GM13977 (cell line): ENCODE measurements at regions not wholly inside any gene's neighbourhood (a gene's known extent, or its start where the extent isn't known, plus 50 kb on each side); places are given as distances from the start of the nearest gene placed in this dataset.

Experiments
- DNase-seq: peaks from one replicate; pipeline ENCODE4 v3.0.0; 2012; ENCODE audit warnings: low spot score
- in situ Hi-C: fragments of 300-500 bp; cut with MboI; formaldehyde crosslinking; loops from one replicate; pipeline ENCODE4 v1.12.0; 2022; ENCODE audit warnings: low sequenced_read_pairs, low pct_unique_long_range_greater_than_20kb, mixed read lengths, inconsistent platforms; ENCODE audit not compliant: unreplicated experiment
- TF ChIP-seq, protein P1 (sequence below): IDR thresholded peaks from 2 replicates; pipeline ENCODE4 v1.5.1; 2012; ENCODE audit warnings: mild to moderate bottlenecking, control low read depth; ENCODE audit not compliant: insufficient read depth; ENCODE audit errors: extremely low read depth, missing control alignments

DNA sequence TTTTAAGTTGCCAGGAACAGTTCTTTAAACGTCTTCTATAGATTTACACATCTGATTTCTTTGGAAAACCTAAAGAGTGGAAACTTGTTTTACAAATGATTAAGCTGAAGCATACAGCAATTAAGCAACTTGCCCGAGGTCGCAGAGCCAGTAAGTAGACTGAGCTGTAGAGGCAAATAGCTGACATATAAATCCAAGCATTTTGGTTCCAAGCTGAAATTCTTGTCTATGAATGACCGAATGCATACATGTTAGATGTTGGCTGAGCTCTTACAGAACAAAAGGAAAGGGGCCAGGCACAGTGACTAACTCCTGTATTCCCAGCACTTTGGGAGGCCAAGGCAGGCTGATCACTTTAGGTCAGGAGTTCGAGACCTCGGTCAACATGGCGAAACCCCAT is 101.8 kb upstream of the SGK1 start:
- DNase-seq = no peak
- TF ChIP-seq, protein P1, sequence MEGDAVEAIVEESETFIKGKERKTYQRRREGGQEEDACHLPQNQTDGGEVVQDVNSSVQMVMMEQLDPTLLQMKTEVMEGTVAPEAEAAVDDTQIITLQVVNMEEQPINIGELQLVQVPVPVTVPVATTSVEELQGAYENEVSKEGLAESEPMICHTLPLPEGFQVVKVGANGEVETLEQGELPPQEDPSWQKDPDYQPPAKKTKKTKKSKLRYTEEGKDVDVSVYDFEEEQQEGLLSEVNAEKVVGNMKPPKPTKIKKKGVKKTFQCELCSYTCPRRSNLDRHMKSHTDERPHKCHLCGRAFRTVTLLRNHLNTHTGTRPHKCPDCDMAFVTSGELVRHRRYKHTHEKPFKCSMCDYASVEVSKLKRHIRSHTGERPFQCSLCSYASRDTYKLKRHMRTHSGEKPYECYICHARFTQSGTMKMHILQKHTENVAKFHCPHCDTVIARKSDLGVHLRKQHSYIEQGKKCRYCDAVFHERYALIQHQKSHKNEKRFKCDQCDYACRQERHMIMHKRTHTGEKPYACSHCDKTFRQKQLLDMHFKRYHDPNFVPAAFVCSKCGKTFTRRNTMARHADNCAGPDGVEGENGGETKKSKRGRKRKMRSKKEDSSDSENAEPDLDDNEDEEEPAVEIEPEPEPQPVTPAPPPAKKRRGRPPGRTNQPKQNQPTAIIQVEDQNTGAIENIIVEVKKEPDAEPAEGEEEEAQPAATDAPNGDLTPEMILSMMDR = no peak
- in situ Hi-C loops = no loop called here

- in situ Hi-C loops = no loop called here
- DNase-seq = no peak
- TF ChIP-seq, protein P1 = no peak
Observed at GRCh38 chr6:134416418-134417154, 98.7 kb upstream of the SGK1 start.

DNA sequence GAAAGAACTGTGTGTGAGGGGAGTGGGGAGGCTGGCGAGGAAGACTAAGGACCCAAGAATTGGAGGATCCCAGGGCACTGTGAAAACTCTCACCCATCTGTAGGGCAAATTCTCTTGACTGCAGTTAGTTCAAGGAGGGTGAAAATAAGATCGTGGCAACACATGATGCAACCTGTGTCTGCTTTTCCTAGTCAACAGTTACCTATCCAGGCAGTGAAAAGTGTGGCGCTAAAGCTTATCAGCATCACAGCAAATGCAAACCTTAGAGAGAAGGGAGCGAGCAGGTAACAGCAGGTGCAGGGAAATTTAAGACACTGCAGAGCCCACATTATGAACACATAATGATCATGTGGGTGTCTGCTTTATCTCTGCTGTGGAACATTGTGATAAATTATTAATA is 97.7 kb upstream of the SGK1 start:
- TF ChIP-seq, protein P1 = no peak
- in situ Hi-C loops = no loop called here
- DNase-seq = no peak

- no peak for DNase-seq
- in situ Hi-C loops = no loop called here
- TF ChIP-seq, protein P1 = no peak
Observed at GRCh38 chr6:134415194-134415593, 97.3 kb upstream of the SGK1 start.

DNA sequence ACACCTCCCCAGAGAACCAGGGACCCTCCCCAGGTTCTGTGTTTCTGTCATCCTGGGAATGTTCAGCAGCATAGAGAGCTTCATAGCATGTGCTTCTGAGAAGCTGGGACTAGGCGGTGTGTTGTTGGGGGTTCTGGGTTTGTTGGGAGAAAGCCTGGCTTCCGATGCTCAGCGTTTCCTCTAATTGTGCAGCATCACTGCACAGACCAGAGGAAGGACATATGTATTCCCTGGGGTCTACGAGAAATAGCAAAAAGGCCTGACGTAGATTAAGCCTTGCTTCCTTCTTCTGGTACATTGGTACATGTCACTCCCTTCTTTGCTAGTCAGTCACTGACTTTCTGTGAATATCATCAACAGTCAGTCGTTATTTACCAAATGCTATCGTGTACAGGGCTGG is 96.9 kb upstream of the SGK1 start:
- TF ChIP-seq, protein P1 = no peak
- in situ Hi-C loops = no loop called here
- no peak for DNase-seq

GRCh38 chr6:134413241-134413643 is 95.3 kb upstream of the SGK1 start:
- TF ChIP-seq, protein P1 = no peak
- in situ Hi-C loops = no loop called here
- DNase-seq = no peak
